ENCODE measurements at regions not wholly inside any gene's neighbourhood (a gene's known extent, or its start where the extent isn't known, plus 50 kb on each side); places are given as distances from the start of the nearest gene placed in this dataset.

- DNase-seq (ENCODE audit: low read depth in 2 of 2), result no peak
These were observed 147.3 kb downstream of the CCDC34 start for GRCh38 chr11:27215471-27216269.

GRCh38 chr11:27214713-27215112, 148.3 kb downstream of the CCDC34 start:
- DNase-seq (ENCODE audit: low read depth in 2 of 2), result no peak

GRCh38 chr11:27213232-27213660, 149.8 kb downstream of the CCDC34 start:
- no peak for DNase-seq (ENCODE audit: low read depth in 2 of 2)

- DNase-seq (ENCODE audit: low read depth in 2 of 2), result no peak
These were observed 150.7 kb downstream of the CCDC34 start for GRCh38 chr11:27212248-27212780.

- DNase-seq (ENCODE audit: low read depth in 2 of 2), result no peak
These were observed 151.5 kb downstream of the CCDC34 start for GRCh38 chr11:27211370-27212127.

- no peak for DNase-seq (ENCODE audit: low read depth in 2 of 2)
These were observed 152.5 kb downstream of the CCDC34 start for GRCh38 chr11:27210531-27210930.

GRCh38 chr11:27209562-27210005, 153.4 kb downstream of the CCDC34 start:
- no peak for DNase-seq (ENCODE audit: low read depth in 2 of 2)

GRCh38 chr11:27208846-27209245, 154.2 kb downstream of the CCDC34 start:
- DNase-seq (ENCODE audit: low read depth in 2 of 2), result no peak

- DNase-seq (ENCODE audit: low read depth in 2 of 2), result no peak
These were observed 155.9 kb downstream of the CCDC34 start for GRCh38 chr11:27207025-27207650.

- no peak for DNase-seq (ENCODE audit: low read depth in 2 of 2)
These were observed 157.0 kb downstream of the CCDC34 start for GRCh38 chr11:27205779-27206570.

- no peak for DNase-seq (ENCODE audit: low read depth in 2 of 2)
These were observed 157.8 kb downstream of the CCDC34 start for GRCh38 chr11:27205250-27205649.

- no peak for DNase-seq (ENCODE audit: low read depth in 2 of 2)
These were observed 158.5 kb downstream of the CCDC34 start for GRCh38 chr11:27204529-27204928.

GRCh38 chr11:27203077-27203647, 159.9 kb downstream of the CCDC34 start:
- no peak for DNase-seq (ENCODE audit: low read depth in 2 of 2)

- no peak for DNase-seq (ENCODE audit: low read depth in 2 of 2)
These were observed 161.1 kb downstream of the BBOX1 start for GRCh38 chr11:27201454-27202302.

GRCh38 chr11:27200779-27201453, 160.3 kb downstream of the BBOX1 start:
- no peak for DNase-seq (ENCODE audit: low read depth in 2 of 2)

- no peak for DNase-seq (ENCODE audit: low read depth in 2 of 2)
These were observed 155.7 kb downstream of the BBOX1 start for GRCh38 chr11:27196203-27196897.

- DNase-seq (ENCODE audit: low read depth in 2 of 2), result no peak
These were observed 155.2 kb downstream of the BBOX1 start for GRCh38 chr11:27195837-27196202.

- no peak for DNase-seq (ENCODE audit: low read depth in 2 of 2)
These were observed 154.4 kb downstream of the BBOX1 start for GRCh38 chr11:27194976-27195375.

Measured in activated CD4-positive, alpha-beta T cell treated with anti-CD3 and anti-CD28 coated beads for 24 hours (primary cell).